OCI-LY3 (cell line): ENCODE measurements at regions not wholly inside any gene's neighbourhood (a gene's known extent, or its start where the extent isn't known, plus 50 kb on each side); places are given as distances from the start of the nearest gene placed in this dataset.

Experiments used
- CTCF ChIP-seq: fragments of 200-600, 300-600 bp; sonication (generic); IDR thresholded peaks from 2 replicates; pipeline ENCODE4 v1.5.1; 2014; ENCODE audit warnings: antibody characterized with exemption, low read length, low read depth
- EZH2phosphoT487 ChIP-seq: fragments of 200-600 bp; shearing (Covaris generic); IDR thresholded peaks from 2 replicates; pipeline ENCODE4 v1.6.1; 2018; ENCODE audit warnings: antibody characterized with exemption, mixed run types, low read depth

- TF ChIP-seq EZH2phosphoT487 (no peak), CTCF (no peak)
Measured at GRCh38 chr2:188819011-188819410, 155.2 kb upstream of the COL3A1 start.
